NCI-H146 (cell line): ENCODE measurements at regions not wholly inside any gene's neighbourhood (a gene's known extent, or its start where the extent isn't known, plus 50 kb on each side); places are given as distances from the start of the nearest gene placed in this dataset.

Source experiments
- DNase-seq: peaks from one replicate; lab custom pipeline; 2025; lab: John Stamatoyannopoulos, UW

DNA sequence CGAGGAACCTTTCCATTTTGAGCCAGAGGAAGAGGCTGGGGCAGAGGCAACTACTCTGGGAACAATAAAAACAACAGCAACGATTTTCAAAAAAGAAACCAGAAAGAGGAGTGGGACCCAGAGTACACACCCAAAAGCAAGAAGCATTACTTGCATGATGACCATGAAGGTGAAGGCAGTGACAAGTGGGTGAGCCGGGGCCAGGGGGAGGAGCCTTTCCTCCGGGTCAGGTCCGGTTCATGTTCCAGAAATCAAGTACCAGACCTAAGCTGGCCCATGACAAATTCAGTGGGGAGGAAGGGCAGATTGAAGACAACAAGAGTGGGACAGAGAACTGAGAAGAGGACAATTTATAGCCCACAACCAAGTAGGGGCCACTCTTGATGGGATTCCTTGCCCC, 77.2 kb upstream of the STT3B start:
- DNase-seq: no peak

DNA sequence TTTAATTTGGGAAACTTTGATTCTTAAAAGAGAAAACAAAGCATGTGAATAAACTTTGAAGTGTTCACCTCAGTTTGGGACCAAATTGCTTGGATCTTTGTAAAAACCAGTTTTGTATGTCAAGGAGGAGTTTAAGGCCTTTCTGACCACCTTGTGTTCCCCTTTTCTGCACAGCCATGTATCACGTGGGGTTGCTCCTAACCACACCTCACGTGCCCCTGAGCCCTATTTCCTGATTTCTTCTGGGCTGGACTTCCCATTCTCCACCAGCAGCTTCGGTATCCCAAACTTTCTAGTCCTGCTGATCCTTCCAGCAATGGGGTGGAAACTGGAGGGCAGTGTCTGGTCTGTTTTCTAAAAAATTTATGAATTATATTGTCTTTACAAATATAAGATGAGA, 76.4 kb upstream of the STT3B start:
- DNase-seq: no peak

- no peak for DNase-seq
Observed at GRCh38 chr3:31461426-31461825, 71.3 kb upstream of the STT3B start.

DNA sequence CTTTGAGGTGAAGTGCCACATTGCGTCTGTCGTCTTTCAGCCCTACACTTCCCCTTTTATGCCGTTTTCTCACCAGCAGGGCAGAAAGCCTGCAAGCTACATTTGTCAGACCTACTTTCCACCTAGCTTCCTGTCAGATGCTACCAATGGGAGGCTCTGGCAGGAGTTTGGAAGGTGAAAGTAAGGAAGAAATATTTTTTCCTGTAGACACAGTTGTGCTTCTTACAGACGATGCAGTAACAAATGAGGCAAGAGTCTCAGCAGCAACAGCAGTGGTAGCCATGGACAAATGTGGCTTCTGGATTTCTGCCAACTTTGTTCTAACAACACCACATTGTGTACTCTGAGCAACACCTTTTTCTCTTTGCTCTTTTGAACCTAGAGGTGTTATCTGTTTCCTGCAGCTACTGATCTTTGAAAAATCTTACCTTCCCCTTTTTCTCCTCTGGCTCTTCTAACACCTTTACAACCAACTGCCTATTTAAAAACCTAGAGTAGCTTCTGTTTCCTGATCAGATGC, 70.6 kb upstream of the STT3B start:
- DNase-seq: peak; percentile 26

DNA sequence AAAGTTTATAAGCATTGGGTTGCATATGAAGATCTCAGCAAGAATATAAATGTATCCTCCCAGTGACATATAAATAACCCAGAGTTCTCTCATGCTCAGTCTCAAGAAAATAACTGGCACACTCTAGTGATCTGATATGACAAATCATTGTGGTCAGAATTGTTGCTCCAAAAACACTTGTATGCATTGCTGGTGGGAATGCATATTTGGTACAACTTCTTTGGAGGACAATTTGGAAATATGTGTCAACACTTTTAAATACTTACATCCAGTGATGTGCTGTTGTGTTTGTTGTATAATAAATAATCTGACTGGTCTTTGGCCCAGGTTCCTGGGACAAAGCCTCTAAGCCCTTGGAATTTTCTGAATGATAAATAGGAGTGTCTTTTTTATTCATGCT, 66.7 kb upstream of the STT3B start:
- DNase-seq: no peak

- DNase-seq: no peak
Observed at GRCh38 chr3:31466866-31467265, 65.9 kb upstream of the STT3B start.

DNA sequence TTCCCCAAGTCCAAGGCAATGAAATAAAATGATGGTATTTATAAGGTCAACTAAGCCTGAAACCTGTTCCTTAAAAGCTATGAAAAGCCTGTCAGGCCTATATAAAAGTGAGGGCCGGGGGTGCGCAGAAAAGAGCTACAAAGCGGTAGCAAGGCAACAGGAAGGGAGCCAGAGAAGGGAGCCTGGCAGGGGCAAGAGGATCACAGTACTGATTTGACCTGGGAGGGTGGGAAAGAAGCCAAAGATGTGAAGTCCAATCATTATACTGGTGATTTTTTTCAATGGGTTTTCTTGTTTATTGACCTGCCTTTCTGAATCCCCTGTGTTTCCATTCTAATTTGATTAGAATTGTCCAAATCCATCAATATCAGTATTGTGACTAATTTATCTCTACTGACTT, 64.3 kb upstream of the STT3B start:
- DNase-seq: no peak

- DNase-seq: no peak
Observed at GRCh38 chr3:31469385-31469784, 63.3 kb upstream of the STT3B start.

GRCh38 chr3:31472479-31473390, 60.0 kb upstream of the STT3B start:
- DNase-seq: no peak

- DNase-seq: no peak
Observed at GRCh38 chr3:31476209-31476608, 56.5 kb upstream of the STT3B start.

GRCh38 chr3:31479431-31479830, 53.3 kb upstream of the STT3B start:
- DNase-seq: no peak

- DNase-seq: no peak
Observed at GRCh38 chr3:31481697-31482096, 51.0 kb upstream of the STT3B start.

DNA sequence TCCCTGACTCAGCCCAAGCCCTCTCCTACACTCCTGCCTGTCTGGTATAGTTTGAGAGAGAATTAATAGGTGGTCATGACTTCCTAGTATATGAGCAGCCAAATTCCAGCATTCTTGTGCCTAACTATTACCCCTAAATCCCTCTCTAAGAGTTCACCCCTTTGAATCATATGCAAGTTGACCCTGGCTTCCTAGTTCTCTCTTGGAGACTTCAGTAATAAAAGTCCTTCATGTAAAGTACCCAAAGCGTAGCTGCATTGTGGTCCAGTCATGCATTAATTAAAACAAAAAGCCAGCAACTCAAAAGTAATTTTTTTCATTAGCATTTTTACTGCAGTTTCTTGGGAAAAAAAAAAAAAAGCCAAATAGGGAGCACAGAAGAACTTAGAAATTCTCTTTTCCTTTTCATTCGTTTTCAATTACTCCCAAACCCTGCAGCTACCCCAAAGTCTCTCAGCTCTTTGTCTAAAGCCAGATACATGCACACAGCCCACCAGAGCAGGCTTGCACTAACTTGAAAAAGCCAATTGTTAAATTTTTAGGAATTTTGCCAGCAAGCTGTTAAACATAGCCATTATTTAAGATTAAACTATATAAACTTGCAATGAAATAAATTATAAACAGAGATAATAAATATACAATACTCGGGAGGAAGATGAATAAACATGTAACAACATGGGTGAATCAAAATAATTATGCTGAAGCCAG, 50.1 kb upstream of the STT3B start:
- DNase-seq: no peak
